ENCODE measurements at regions not wholly inside any gene's neighbourhood (a gene's known extent, or its start where the extent isn't known, plus 50 kb on each side); places are given as distances from the start of the nearest gene placed in this dataset.

- TF ChIP-seq POLR2A (IDR thresholded peaks at IDR 0.05) (no peak), CTCF (IDR thresholded peaks at IDR 0.05) (no peak), POLR2AphosphoS5 (IDR thresholded peaks at IDR 0.05) (no peak), EP300 (IDR thresholded peaks at IDR 0.05) (no peak)
These were observed 81.0 kb upstream of the TRIO start for GRCh38 chr5:14062178-14062577.
